ENCODE measurements at regions not wholly inside any gene's neighbourhood (a gene's known extent, or its start where the extent isn't known, plus 50 kb on each side); places are given as distances from the start of the nearest gene placed in this dataset.

DNA sequence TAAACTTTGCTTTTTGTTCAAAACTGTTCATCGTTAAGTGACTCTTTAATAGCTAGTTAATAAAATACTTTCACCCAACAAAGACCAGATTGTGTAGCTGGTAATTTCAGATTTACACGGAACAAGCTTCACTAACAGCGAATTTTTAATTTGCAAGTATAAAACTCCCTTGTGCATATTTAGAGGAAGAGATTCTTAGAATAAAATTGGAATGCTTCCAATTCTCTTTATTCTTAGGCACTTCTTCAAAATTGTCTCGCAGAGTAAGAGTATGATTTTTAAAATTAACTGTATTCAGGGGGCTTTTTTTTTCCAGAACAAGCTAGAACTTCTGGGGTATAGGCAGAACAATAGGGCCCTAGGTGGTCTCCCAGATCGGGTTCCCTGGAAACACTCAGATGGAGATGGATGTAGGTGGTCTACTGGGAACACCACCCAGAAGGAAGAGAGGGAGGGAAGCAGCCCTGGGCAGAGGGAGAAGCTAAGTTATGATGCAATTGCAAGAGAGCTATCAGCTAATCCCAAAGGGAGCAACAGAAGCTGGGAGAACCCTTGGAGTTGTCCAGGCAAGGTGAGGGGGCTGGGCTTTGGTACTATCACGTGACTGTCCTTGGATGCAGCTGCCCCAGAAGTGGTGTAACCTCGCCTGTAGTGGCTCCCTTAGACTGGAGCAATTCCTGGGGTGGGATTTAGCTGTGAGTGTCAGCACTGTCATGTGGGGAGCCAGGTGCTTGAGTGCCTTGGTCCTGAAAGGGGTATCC, 151.7 kb upstream of the ASB18 start:
- H3K27me3 ChIP-seq (ENCODE audit: insufficient read depth, low read length), result no peaks in the 10 kb centered on the region
- H3K27ac ChIP-seq (ENCODE audit: low read depth, low read length, poor library complexity, severe bottlenecking), result no peak overlapping the region
- no peak overlapping the region for H3K9ac ChIP-seq (ENCODE audit: low read length)
- no peaks in the 10 kb centered on the region for H3K9me2 ChIP-seq (ENCODE audit: low read depth, low read length)
- no peak overlapping the region for H2AFZ ChIP-seq (ENCODE audit: low read length)
- no peak overlapping the region for H3K4me2 ChIP-seq (ENCODE audit: low read length)
- no peak overlapping the region for H3K4me3 ChIP-seq (ENCODE audit: low read depth, low read length, poor library complexity, severe bottlenecking)
- TF ChIP-seq EZH2 (IDR thresholded peaks at IDR 0.05; ENCODE audit: borderline replicate concordance, low read length), result no peak
- TF ChIP-seq, protein P1, sequence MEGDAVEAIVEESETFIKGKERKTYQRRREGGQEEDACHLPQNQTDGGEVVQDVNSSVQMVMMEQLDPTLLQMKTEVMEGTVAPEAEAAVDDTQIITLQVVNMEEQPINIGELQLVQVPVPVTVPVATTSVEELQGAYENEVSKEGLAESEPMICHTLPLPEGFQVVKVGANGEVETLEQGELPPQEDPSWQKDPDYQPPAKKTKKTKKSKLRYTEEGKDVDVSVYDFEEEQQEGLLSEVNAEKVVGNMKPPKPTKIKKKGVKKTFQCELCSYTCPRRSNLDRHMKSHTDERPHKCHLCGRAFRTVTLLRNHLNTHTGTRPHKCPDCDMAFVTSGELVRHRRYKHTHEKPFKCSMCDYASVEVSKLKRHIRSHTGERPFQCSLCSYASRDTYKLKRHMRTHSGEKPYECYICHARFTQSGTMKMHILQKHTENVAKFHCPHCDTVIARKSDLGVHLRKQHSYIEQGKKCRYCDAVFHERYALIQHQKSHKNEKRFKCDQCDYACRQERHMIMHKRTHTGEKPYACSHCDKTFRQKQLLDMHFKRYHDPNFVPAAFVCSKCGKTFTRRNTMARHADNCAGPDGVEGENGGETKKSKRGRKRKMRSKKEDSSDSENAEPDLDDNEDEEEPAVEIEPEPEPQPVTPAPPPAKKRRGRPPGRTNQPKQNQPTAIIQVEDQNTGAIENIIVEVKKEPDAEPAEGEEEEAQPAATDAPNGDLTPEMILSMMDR (IDR thresholded peaks at IDR 0.05; ENCODE audit: low read length), result no peak
- H3K9me3 ChIP-seq (ENCODE audit: low read length), result no peaks in the 10 kb centered on the region
- H3F3A ChIP-seq (ENCODE audit: insufficient read depth, low read length), result no peaks in the 10 kb centered on the region
- no peaks in the 10 kb centered on the region for H3K36me3 ChIP-seq (ENCODE audit: insufficient read depth, low read length)
- H4K20me1 ChIP-seq (ENCODE audit: insufficient read depth, low read length), result no peaks in the 10 kb centered on the region
- no peaks in the 10 kb centered on the region for H3K79me2 ChIP-seq (ENCODE audit: insufficient read depth, low read length)
- H3K4me1 ChIP-seq (ENCODE audit: insufficient read depth, low read length, severe bottlenecking), result no peaks in the 10 kb centered on the region

DNA sequence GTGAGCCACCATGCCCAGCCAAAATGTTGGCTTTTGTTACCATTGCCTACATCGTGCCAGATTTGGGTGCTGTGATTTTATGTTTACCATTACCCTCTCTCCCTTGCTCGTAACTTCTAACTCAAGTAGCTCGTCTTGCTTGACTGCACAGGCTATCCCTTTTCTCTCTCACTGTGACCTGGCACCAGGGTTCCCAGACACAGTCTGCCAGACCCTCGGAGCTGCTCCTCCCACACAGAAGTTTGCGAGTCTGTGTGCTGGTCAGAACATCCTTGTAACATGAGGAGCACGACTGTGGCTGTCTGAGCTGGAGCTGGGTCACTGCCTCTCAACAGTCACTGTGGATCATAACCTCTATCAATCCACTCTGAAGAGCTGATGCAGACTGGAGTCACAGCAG, 152.5 kb upstream of the ACKR3 start:
- Histone ChIP-seq H3K9ac (ENCODE audit: low read length) (no peak overlapping the region), H3K27me3 (ENCODE audit: insufficient read depth, low read length) (no peaks in the 10 kb centered on the region), H3K27ac (ENCODE audit: low read depth, low read length, poor library complexity, severe bottlenecking) (no peak overlapping the region), H4K20me1 (ENCODE audit: insufficient read depth, low read length) (no peaks in the 10 kb centered on the region), H3K4me3 (ENCODE audit: low read depth, low read length, poor library complexity, severe bottlenecking) (no peak overlapping the region), H3K4me1 (ENCODE audit: insufficient read depth, low read length, severe bottlenecking) (no peaks in the 10 kb centered on the region), H3K9me3 (ENCODE audit: low read length) (no peaks in the 10 kb centered on the region), H3F3A (ENCODE audit: insufficient read depth, low read length) (no peaks in the 10 kb centered on the region), H3K4me2 (ENCODE audit: low read length) (no peak overlapping the region), H3K9me2 (ENCODE audit: low read depth, low read length) (no peaks in the 10 kb centered on the region), H2AFZ (ENCODE audit: low read length) (no peak overlapping the region), H3K79me2 (ENCODE audit: insufficient read depth, low read length) (no peaks in the 10 kb centered on the region), H3K36me3 (ENCODE audit: insufficient read depth, low read length) (no peaks in the 10 kb centered on the region)
- TF ChIP-seq, protein P1 (IDR thresholded peaks at IDR 0.05; ENCODE audit: low read length), result no peak
- no peak for TF ChIP-seq EZH2 (IDR thresholded peaks at IDR 0.05; ENCODE audit: borderline replicate concordance, low read length)

DNA sequence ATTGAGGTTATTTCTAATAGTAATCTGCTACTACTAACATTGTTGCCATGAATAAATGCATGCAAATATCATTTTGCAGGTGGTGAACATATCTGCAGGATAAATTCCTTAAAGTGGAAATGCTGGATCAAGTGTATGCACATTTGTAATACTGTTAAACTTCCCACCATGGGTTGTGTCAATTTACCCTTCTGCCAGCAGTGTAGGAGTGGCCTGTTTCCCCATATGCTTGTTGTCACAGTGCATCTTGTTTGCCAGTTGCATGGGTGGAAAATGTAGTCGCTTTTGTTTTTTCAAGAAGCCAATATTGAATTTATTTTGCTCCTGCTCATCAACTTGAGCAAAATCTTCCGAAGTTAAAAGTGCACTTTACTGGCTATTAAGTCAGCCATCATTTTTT, 139.0 kb upstream of the ACKR3 start:
- Histone ChIP-seq H4K20me1 (ENCODE audit: insufficient read depth, low read length) (no peaks in the 10 kb centered on the region), H3K36me3 (ENCODE audit: insufficient read depth, low read length) (no peaks in the 10 kb centered on the region), H3K4me3 (ENCODE audit: low read depth, low read length, poor library complexity, severe bottlenecking) (no peak overlapping the region), H3F3A (ENCODE audit: insufficient read depth, low read length) (no peaks in the 10 kb centered on the region), H3K27ac (ENCODE audit: low read depth, low read length, poor library complexity, severe bottlenecking) (no peak overlapping the region), H3K79me2 (ENCODE audit: insufficient read depth, low read length) (no peaks in the 10 kb centered on the region), H3K4me2 (ENCODE audit: low read length) (no peak overlapping the region), H3K9ac (ENCODE audit: low read length) (no peak overlapping the region), H2AFZ (ENCODE audit: low read length) (no peak overlapping the region), H3K27me3 (ENCODE audit: insufficient read depth, low read length) (0 out of 2 replicates have a peak, but pooled peaks cover 3% of the 10 kb centered on the region), H3K9me3 (ENCODE audit: low read length) (no peaks in the 10 kb centered on the region), H3K9me2 (ENCODE audit: low read depth, low read length) (no peaks in the 10 kb centered on the region), H3K4me1 (ENCODE audit: insufficient read depth, low read length, severe bottlenecking) (no peaks in the 10 kb centered on the region)
- TF ChIP-seq, protein P1 (IDR thresholded peaks at IDR 0.05; ENCODE audit: low read length), result no peak
- TF ChIP-seq EZH2 (IDR thresholded peaks at IDR 0.05; ENCODE audit: borderline replicate concordance, low read length), result no peak

Measured in OCI-LY1 (cell line).